SK-N-DZ (cell line): ENCODE measurements at regions not wholly inside any gene's neighbourhood (a gene's known extent, or its start where the extent isn't known, plus 50 kb on each side); places are given as distances from the start of the nearest gene placed in this dataset.

Source experiments
- DNase-seq: peaks from one replicate; pipeline ENCODE4 v3.0.0-alpha.2; 2015; ENCODE audit warnings: low spot score

DNA sequence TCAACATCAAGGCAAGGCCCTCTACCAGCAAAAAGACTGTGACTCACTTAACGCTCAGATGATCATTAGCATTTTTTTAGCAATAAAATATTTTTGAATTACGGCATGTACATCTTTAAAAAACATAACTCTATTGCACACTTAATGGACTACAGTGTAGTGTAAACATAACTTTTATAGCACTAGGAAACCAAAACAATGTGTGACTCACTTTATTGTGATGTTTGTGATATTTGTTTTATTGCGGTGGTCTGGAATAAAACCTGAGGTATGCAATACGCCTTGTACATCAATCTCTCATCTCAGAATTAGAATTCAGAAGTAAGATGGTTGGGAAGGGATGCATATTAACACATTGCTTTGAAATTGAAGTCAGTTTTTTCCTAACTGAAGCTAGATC is 106.9 kb upstream of the PTCH1 start:
- DNase-seq, result no peak

DNA sequence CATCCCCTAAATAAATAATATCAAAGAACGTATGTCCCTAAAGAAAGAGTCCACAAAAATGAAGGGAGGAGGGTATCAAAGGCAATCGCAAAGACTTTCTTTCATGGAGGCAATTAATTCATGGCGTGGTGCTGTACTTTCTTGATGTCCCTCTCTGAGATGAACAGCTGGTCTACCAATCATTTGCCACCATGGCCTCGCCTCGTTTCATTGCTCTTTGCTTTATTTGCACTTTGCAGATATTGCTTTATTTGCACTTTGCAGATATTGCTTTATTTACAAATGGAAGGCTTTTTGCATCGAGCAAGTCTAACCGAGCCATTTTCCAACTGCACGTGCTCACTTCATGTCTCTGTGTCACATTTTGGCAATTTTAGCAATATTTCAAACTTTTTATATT is 104.0 kb upstream of the PTCH1 start:
- no peak for DNase-seq

DNA sequence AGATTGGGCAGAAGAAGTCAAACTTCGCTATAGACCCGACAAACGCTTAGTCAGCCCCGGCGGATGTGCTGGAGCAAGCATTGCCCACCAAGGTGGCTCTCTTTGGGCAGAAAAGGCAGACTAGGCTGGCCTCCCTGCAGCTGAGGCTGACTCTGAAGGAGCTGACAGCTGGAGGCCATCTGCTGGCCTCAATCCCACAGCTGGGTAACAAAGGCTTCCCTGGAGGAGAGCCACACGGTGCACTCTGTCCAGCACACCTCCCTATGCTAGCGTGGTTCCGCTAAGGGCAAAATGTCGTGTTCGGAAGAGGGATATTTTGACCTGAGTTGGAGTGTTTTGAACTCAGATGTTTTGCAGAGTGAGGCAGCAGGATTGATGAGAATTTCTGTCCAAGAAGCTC is 103.5 kb upstream of the PTCH1 start:
- DNase-seq, result no peak

DNA sequence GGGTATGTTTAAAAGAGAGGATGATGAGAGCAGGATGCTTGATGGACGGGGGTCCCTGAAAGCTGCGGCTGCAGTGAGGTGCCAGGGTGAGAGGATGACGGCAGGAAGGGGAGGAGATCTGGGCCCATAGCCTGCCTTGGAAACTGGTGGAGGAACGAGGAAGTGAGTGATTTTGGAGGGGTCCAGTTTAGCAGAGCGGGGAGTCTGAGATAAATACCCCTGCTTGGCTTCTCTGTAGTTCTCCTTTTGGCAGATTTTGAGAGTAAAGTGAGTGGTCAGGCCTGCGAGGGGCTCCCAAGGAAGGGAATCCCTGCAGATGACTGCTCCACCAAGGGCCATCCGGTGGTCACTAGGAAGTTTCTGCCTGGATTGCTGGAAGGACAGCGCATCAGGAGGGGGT is 98.5 kb upstream of the PTCH1 start:
- DNase-seq, result no peak

DNA sequence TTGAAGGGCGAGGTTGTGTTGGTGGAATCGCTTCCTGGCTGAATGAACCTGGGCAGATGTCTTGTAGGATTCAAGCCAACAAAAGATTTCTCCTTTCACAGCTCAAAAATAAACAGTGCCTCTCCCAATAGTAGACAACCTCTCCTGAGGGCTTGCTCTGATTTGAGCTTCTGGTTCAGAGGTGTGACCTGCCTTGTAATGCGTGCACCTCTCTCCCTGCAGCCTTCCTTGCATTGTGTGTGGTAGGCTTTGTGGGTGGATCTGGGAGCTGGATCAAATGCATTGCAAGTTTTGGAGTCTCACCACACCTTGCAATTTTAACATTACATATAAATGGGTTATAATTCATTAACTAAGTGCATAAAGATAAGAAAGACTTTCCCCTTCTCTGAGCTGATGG is 96.9 kb upstream of the PTCH1 start:
- DNase-seq, result no peak

DNA sequence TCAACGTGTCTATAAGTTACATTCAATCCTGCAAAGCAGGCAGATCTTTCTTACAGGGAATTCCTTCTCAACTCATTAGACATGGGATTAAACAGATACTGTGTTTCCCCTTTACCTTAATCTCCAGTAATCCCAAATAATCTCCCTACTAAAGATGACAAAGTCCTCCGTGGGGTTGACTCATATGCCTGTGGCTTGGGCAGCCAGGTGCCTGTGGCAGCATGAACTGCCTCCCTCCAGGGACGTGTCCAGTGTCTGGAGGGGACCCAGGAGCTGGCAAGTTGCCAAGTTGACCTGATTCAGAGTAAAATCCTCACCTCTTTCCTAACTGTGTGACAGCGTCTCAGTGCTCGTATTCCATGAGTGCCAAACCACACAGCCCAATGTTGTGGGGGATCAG is 94.6 kb upstream of the PTCH1 start:
- no peak for DNase-seq

DNA sequence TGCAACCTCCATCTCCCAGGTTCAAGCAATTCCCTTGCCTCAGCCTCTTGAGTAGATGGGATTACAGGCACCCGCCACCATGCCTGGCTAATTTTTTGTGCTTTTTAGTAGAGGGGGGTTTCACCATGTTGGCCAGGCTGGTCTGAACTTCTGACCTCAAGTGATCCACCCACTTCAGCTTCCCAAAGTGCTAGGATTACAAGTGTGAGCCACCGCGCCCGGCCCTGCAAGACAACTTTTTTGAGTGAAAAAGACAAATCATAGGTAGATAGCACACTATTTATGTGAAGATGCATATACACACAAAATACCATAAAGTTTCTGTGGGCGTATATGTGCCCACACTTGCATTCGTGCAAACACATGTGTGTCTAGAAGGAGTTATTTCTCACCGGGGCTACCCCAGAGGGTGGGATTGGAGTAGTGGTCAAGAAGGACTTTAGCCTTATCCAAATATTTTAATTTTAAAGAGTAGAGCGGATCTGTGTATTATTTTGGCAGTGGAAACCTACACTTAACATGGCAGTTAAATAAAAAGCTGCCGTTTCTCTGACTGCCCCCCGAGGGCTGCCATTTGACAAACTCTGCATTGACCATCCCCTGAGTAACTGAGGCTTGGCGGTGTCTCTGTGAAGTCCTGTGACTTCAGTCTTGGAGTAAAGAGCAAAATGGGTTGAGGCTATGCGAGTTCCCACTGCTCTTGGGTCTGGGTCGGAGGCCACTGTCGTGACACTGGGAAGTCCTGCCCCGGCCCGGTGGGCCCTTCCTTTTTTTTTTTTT is 93.4 kb upstream of the PTCH1 start:
- no peak for DNase-seq

DNA sequence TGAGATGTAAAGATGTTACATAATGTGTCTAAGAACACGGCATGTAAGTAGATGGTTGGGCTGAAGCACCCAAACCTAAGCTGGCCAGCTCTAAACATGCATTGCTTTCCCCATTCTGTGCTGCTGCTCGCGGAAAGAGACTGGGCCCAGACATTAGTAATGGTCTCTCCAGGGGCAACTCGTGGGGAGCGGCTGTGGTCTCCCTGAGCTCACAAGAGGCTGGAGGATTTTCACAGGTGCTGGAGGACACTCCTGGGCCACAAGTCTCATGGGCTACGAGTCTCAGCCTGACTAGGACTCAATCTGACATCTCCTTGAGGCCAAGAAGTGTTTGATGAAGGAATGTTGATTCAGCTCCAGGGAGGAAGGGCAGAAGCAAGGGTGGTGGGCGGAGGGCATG is 92.7 kb upstream of the PTCH1 start:
- no peak for DNase-seq

DNA sequence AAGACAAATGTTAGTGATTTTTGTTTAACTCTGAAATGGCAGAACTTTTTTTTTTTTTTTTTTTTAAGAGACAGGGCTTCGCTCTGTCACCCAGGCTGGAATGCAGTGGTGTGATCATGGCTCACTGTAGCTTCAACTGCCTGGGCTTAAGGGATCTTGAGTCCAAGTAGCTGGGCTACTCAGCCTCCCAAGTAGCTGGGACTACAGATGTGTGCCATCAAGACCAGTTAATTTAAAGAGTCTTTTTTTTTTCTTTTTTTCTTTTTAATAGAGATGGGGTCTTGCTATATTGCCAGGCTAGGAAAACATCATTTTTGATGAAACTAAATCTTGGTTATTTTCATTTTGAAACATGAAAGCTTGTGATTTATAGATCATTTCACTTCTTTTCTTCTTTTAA is 91.6 kb upstream of the PTCH1 start:
- DNase-seq, result no peak

DNA sequence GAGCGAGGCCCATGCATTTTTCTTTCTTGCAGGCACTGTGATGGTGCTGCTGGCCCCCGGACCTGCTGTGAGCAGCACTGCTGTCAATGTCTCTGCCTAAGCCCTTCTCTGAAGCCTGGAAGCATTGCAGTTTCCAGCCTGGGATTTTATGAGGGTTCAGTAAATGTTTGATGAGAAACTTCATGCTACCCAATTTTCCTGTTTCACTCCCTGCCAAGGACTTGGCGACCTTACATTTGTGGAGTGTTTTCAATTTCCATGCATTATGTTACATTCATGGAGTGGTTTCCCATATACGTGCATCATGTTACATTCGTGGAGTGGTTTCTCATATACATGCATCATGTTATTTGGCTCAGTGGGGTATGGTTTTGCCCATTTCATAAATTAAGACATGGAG is 90.7 kb upstream of the PTCH1 start:
- no peak for DNase-seq

DNA sequence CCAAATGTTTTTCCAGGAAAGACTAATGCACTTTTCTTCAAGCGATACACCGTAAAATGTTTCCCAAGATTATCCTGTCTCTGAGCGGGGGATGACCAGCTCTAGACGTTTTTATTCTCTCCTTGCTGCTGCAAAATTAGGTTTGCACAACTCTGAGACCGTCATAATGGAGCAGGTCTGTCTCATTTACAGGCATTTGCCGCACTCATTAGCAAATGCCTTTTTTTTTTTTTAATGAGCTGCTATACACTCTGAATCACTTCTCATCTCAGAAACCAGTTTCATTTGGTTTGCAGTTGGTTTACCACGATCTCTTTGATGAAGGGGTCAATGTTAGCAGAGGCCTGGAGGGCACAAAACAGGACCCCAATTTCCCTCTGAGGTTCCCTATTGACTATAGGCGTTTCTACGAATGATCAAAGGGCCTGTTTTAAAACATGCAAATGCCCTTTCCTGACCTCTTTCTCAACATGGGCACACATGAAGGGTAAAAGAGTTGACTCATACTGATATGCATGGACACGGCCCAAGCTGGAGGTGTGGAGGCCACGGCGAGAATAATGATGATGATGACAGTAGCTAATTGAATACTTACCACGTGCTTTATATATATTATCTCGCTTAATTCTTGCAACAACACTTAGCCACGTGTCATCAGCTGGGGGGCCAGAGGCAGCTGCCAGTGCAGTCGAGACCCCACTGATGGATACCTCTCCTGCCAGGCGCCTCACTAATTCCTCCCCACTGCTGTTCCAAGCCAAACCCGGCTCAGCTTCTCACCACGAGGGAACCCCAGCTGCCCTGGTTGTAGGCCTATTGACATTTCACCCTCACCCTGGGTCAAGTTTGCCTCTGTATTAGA is 89.9 kb upstream of the PTCH1 start:
- no peak for DNase-seq

DNA sequence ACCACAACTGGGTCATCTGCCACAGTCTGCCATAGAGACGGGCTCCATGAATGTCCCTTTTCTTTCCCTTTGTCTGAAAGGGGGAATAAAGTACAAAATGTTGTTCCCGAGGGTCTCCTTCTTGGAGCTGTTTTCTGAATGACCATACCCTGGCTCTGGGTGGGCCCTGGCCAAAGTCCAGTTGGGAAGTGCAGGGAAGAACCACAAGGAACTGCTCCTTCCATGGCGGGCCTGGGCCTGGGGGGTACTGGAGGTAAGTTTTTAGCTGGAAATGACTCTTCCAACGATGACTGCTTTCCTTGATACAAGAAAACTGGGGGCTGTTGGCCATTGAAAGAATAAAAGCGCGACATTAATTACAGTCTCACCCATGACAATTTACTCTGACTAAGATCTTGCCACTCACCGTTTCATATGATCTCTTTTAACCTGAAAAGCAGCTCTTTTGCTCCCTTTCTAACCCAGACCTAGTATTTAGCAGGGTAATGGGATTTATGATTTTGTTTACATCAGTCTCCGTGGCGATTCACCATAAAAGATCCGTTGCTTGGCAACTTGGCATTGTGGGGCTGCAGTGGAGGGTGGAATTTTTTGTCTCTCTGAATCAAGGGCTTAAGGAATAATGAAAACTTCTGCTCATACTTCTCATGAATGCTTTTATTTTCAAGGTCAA is 89.2 kb upstream of the PTCH1 start:
- DNase-seq, result no peak

DNA sequence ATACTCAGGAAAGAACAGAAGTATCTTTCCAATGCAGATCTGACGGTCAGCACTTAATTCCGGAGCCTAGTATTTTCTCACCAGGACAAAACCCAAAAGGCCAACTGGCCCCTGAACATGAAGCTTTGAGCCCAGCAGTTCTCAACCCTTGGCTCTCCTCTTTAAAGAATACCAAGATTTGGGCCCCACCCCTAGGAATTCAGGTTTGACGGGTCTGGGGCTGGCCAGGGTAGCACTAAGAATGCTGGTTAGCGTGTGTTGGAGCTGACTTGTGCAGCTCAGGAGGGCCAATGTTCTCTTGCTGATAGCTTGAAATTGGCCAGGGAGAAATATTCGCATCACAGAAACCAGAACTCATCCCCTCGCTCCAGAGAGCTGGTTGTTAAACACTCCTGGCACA is 88.3 kb upstream of the PTCH1 start:
- no peak for DNase-seq

DNA sequence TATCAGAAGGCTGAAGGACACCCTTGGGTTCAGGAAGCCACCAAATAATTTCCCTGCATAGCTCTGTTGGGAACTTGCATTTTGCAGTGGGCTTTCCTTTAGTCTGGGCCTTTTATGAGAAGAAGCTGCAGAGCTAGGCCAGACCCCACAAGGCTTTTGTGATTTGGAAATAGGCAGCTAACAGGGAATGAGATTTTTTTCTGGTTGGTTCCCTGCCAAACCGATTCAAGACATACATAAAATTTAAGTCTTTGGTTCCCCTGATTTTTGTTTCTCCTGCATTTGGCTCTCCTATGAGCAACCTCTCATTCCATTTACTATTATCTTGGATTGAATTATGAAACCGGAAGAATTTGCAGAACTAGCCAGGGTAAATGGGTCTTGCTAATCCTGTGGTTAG is 81.5 kb upstream of the PTCH1 start:
- DNase-seq, result no peak

DNA sequence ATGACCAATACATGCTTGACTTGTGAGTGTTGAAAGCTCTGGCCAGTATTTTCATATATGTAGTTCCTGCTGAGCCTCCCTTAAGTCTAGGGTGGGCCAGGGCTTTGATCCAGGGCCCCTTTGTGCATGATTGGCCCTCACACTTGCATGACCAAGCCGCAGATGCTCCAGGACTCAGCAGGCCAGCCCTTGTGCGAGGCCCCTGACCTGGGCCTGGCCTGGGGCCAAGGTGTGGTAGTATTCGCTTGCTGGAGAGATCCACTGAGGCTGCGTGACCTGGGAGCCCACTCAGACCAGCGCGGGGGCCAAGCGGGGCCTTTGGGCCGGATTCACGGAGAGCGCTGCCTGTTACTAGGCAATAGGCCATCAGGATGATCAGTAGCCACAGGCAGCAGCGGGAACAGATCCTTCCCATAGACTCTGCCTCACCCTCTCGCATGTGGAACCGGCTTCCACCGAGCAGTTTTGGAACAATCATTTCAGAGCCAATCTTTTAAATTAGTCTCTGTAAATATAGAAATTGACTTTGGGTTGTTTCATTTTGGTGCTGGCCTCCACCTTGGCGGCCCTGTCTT is 79.0 kb upstream of the PTCH1 start:
- DNase-seq, result no peak

DNA sequence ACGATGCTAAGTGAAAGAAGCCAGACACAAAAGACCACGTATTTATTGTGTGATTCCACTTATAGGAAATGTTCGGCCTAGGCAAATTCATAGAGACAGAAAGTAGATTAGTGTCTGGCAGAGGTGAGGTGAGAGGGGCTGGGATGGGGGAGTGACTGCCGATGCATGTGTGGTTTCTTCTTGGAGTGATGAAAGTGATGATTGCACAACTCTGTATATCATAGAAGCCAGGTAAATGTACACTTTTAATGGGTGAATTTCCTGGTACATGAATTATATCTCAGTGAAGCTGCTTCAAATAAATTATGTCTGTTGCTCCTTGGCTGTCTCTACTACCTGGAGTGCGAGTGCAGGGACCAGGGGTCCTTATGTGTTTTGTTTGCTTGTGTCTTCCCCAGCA is 76.2 kb upstream of the PTCH1 start:
- DNase-seq, result no peak

DNA sequence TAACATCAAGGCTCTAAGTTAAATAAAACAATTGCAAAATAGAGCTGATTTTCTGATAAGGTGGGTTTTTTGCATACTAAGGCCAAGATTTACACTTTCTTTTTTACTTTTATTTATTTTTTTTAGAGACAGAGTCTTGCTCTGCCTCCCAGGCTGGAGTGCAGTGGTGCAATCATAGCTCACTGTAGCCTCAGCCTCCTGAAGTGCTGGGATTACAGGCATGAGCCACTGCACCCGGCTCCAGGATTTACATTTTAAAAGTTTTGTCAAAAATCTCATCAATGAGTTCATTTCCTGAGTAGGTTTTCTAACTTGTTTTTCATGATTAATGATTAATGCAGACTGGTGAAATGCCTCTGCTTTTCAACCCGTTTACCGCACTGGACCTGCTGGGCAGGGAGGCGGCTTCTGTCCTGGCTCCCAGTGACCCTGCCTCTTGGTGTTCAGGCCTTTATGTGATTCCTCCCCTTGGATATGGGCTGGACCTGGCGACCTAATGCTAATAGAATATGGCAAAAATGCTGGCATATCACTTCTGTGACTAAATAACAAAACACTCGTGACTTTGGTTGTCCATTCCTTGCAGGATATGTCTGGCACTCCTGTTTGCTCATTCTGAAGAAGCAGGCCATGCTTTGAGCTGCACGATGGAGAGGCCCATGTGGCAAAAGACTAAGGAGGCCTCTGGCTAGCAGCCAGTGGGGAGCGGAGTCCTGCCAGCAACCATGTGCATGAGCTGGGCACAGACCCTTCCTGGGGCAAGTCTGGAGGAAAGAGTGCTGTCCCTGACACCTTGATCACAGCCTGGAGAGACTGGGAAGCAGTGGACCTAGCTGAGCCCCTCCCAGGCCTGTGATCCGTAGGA is 72.2 kb upstream of the PTCH1 start:
- DNase-seq, result no peak

DNA sequence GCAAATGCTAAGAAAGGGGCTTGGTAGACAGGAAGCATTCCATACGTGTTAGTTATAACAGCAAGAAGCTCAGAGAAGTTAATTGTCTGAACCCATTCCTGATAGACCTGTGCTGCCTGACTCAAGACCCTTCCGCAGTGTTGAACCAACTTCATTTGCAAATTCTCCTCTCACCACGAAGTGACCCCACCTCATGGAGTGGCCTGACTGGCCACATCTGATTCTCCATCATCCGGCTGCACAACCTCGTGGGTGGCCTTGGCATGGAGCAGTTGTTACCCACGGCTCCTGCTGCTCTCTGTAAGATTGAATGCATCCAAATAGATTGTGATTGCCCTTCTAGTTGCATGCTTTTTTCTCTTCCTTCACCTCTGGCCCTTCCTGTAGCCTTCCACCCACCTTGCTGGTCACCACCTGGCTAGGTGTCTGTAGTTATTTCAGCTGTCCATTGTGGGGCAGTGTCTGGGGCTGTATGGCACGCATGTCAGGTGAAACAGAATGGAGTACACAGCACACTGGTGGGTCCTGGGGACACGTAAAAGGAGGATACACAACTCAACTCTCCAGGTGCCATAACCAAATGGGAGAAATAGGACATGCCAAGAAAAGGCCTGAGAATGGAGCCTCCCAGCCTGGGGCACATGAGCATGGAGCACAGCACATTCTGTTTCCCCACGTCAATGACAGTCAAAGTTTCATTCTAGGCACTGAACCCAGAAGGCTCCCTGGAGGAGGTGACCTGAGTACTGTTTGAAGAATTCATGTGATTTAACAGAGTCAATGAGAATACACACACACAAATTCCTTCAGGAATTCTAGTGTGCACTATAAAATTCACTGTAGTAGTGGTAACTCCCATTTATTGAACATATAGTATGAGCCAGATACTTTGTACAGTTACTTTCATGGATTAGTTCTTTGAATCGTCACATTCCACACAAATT is 70.5 kb upstream of the PTCH1 start:
- DNase-seq, result no peak

DNA sequence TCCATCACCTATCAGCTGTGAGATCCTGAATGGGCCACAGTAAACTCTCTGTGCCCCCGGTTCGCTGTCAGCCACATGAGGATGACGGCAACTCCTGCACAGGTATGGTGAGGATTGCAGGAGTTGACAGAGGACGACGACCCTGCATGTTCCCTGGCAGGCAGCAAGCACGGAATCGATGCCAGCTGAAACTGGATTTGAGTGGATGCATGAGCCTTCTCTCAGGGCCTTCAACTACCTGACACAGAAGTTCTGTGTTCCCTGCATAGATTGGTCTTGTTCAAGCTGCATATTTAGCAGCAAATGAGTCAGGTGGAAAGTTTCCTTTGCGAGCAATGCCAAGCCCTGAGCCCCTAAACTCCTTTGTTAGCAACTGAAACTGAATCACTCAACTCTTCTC is 69.6 kb upstream of the PTCH1 start:
- no peak for DNase-seq

DNA sequence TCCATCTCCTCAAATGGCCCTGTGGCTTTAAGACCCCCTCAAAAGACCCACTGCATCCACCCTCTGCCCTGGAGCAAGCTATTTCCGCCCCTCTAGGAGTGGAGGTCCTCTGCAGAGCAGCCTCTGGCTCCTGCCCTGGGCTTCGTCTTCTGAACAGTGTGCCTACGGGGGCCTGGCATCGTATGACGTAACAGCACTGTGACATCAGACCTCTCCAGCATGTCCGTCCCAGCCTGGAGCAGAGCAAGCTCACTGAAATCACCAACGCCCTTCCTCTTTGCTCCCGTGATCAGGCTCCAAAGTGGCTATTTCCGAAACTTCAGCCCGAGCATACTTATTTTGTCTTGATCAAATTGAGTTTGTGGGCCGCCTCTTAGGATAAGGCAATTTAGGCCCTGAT is 69.1 kb upstream of the PTCH1 start:
- no peak for DNase-seq
